ENCODE measurements at regions not wholly inside any gene's neighbourhood (a gene's known extent, or its start where the extent isn't known, plus 50 kb on each side); places are given as distances from the start of the nearest gene placed in this dataset.

DNA sequence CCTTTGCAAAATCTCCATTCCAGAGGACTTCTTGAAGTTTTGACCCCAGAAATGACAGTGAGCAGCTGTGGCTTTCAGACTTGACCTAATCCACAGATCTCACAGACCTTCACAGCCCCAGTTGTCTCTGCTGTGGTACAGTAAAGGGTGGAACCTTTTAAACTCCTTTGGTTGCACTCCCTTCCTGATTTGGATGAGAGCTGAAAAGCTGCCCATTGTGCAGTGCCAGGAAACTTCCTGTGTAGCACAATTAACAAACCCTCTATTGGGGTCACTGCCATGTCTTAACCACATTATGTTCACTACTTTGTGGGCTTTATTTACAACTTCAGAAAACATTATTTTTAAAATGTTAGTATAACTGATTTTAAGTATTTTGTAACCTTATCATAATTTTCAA lies 56.7 kb upstream of the PCSK5 start:
- TF ChIP-seq, protein P1, sequence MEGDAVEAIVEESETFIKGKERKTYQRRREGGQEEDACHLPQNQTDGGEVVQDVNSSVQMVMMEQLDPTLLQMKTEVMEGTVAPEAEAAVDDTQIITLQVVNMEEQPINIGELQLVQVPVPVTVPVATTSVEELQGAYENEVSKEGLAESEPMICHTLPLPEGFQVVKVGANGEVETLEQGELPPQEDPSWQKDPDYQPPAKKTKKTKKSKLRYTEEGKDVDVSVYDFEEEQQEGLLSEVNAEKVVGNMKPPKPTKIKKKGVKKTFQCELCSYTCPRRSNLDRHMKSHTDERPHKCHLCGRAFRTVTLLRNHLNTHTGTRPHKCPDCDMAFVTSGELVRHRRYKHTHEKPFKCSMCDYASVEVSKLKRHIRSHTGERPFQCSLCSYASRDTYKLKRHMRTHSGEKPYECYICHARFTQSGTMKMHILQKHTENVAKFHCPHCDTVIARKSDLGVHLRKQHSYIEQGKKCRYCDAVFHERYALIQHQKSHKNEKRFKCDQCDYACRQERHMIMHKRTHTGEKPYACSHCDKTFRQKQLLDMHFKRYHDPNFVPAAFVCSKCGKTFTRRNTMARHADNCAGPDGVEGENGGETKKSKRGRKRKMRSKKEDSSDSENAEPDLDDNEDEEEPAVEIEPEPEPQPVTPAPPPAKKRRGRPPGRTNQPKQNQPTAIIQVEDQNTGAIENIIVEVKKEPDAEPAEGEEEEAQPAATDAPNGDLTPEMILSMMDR (IDR thresholded peaks at IDR 0.05) = no peak
- no peak for TF ChIP-seq ZFX (IDR thresholded peaks at IDR 0.05; ENCODE audit: borderline replicate concordance)
